Small intestine (tissue), 7 donors: ENCODE measurements at regions not wholly inside any gene's neighbourhood (a gene's known extent, or its start where the extent isn't known, plus 50 kb on each side); places are given as distances from the start of the nearest gene placed in this dataset.

Experiments used
- DNase-seq, 2 donors: peaks; one replicate each; pipeline versions ENCODE4 v3.0.0 to v3.0.0-alpha.2; 2013
- FAIRE-seq: peaks from 2 replicates; lab custom pipeline; 2012; peaks lifted over from hg19 to GRCh38; lab: Jason Lieb, UNC
- H3K27ac ChIP-seq, 3 donors: one replicate each; pipeline ENCODE4 v1.5.1; 2013; ENCODE audit warnings: low read length in 2 of 3, mild to moderate bottlenecking in 2 of 3, control low read depth in 1 of 3, inconsistent platforms in 1 of 3, low read depth in 1 of 3, moderate library complexity in 1 of 3
- H3K27me3 ChIP-seq, 3 donors: one replicate each; pipeline ENCODE4 v1.6.1; 2013; ENCODE audit warnings: low read length in 3 of 3, inconsistent platforms in 1 of 3; ENCODE audit not compliant: control insufficient read depth in 3 of 3, insufficient read depth in 3 of 3
- H3K36me3 ChIP-seq, 3 donors: one replicate each; pipeline ENCODE4 v1.6.1; 2013; ENCODE audit warnings: low read length in 3 of 3, inconsistent platforms in 1 of 3, low read depth in 1 of 3, mild to moderate bottlenecking in 1 of 3, moderate library complexity in 1 of 3; ENCODE audit not compliant: control insufficient read depth in 3 of 3, insufficient read depth in 2 of 3
- H3K4me1 ChIP-seq, 3 donors: one replicate each; pipeline ENCODE4 v1.6.1; 2013; ENCODE audit warnings: low read length in 2 of 3, inconsistent platforms in 1 of 3, low read depth in 1 of 3, mild to moderate bottlenecking in 1 of 3, moderate library complexity in 1 of 3; ENCODE audit not compliant: control insufficient read depth in 3 of 3, insufficient read depth in 2 of 3
- H3K4me3 ChIP-seq, 3 donors: one replicate each; pipeline ENCODE4 v1.5.1; 2013; ENCODE audit warnings: low read length in 3 of 3, control low read depth in 1 of 3, inconsistent platforms in 1 of 3, low read depth in 1 of 3, mild to moderate bottlenecking in 1 of 3, moderate library complexity in 1 of 3
- H3K9me3 ChIP-seq, 2 donors: one replicate each; pipeline ENCODE4 v1.6.1; 2013; ENCODE audit warnings: low read depth in 1 of 2, low read length in 1 of 2; ENCODE audit not compliant: control insufficient read depth in 2 of 2, insufficient read depth in 1 of 2
- WGBS, 3 donors: extraction: QIAGEN DNeasy Blood & Tissue Kit; methylation state at CpG; one replicate each; pipeline ENCODE4 v1.1.7; 2013; 5-methylcytosine and 5-hydroxymethylcytosine counted together
- donor health status: healthy with polysubstance abuse.
- donor health status: control.
- donor health status: control.
- donor health status: Bipolar disorder and iron deficiency.
- donor health status: healthy.

- Histone ChIP-seq H3K27ac (no peak overlapping the region), H3K36me3 (no peaks in the 10 kb centered on the region), H3K4me3 (no peak overlapping the region), H3K9me3 (no peaks in the 10 kb centered on the region), H3K27me3 (no peaks in the 10 kb centered on the region), H3K4me1 (no peaks in the 10 kb centered on the region)
- FAIRE-seq: no peak
- DNase-seq: no peak
- WGBS, 3 donors: 64 to 77% (median 64%) methylated on average over 3 of the region's 3 CpGs
These were observed 258.8 kb downstream of the PLPP3 start for GRCh38 chr1:56320464-56321149.

- Histone ChIP-seq H3K9me3 (peaks cover 0 to 2% of the 10 kb centered on the region in 2 donors), H3K27me3 (no peaks in the 10 kb centered on the region), H3K27ac (no peak overlapping the region), H3K4me1 (no peaks in the 10 kb centered on the region), H3K36me3 (no peaks in the 10 kb centered on the region), H3K4me3 (no peak overlapping the region)
- DNase-seq (no peak), FAIRE-seq (no peak)
- 92 to 95% (median 94%) methylated on average over 8 of the region's 8 CpGs for WGBS, 3 donors
These were observed 261.6 kb downstream of the PLPP3 start for GRCh38 chr1:56317722-56318121.

GRCh38 chr1:56315293-56315942 is 263.9 kb downstream of the PLPP3 start:
- H3K27me3 ChIP-seq: no peaks in the 10 kb centered on the region
- H3K27ac ChIP-seq: no peak overlapping the region
- H3K9me3 ChIP-seq: peaks cover 0 to 2% of the 10 kb centered on the region in 2 donors
- H3K4me3 ChIP-seq: no peak overlapping the region
- 82 to 94% (median 91%) methylated on average over 3 of the region's 3 CpGs for WGBS, 3 donors
- DNase-seq (no peak), FAIRE-seq (no peak)
- no peaks in the 10 kb centered on the region for H3K36me3 ChIP-seq
- no peaks in the 10 kb centered on the region for H3K4me1 ChIP-seq

- 95 to 97% (median 96%) methylated on average over 2 of the region's 2 CpGs for whole genome bisulfite sequencing, 3 donors
- no peak for FAIRE-seq
- Histone ChIP-seq H3K27ac (no peak overlapping the region), H3K4me1 (no peaks in the 10 kb centered on the region), H3K9me3 (peaks cover 0 to 2% of the 10 kb centered on the region in 2 donors), H3K4me3 (no peak overlapping the region), H3K36me3 (no peaks in the 10 kb centered on the region), H3K27me3 (no peaks in the 10 kb centered on the region)
- no peak for DNase-seq
These were observed 265.8 kb downstream of the PLPP3 start for GRCh38 chr1:56313560-56313959.

GRCh38 chr1:56311766-56312165 is 267.6 kb downstream of the PLPP3 start:
- Histone ChIP-seq H3K36me3 (no peaks in the 10 kb centered on the region), H3K27ac (no peak overlapping the region), H3K4me3 (no peak overlapping the region), H3K9me3 (peaks cover 0 to 5% of the 10 kb centered on the region in 2 donors), H3K4me1 (no peaks in the 10 kb centered on the region), H3K27me3 (no peaks in the 10 kb centered on the region)
- FAIRE-seq (no peak), DNase-seq (no peak)
- 72 to 92% (median 72%) methylated on average over 2 of the region's 2 CpGs for WGBS, 3 donors

- no peak overlapping the region for H3K4me3 ChIP-seq
- 76 to 78% (median 77%) methylated on average over 3 of the region's 3 CpGs for WGBS, 3 donors
- no peak overlapping the region for H3K27ac ChIP-seq
- DNase-seq (no peak), FAIRE-seq (no peak)
- H3K9me3 ChIP-seq: peaks cover 0 to 5% of the 10 kb centered on the region in 2 donors
- H3K27me3 ChIP-seq: no peaks in the 10 kb centered on the region
- no peaks in the 10 kb centered on the region for H3K36me3 ChIP-seq
- H3K4me1 ChIP-seq: no peaks in the 10 kb centered on the region
These were observed 268.4 kb downstream of the PLPP3 start for GRCh38 chr1:56310945-56311344.

GRCh38 chr1:56309065-56309464 is 270.3 kb downstream of the PLPP3 start:
- Histone ChIP-seq H3K27ac (no peak overlapping the region), H3K9me3 (peaks cover 0 to 3% of the 10 kb centered on the region in 2 donors), H3K4me1 (peaks cover 0 to under 1% (median 0%) of the 10 kb centered on the region in 3 donors), H3K4me3 (no peak overlapping the region), H3K36me3 (no peaks in the 10 kb centered on the region), H3K27me3 (no peaks in the 10 kb centered on the region)
- FAIRE-seq (no peak), DNase-seq (no peak)
- 52 to 68% (median 57%) methylated on average over 1 of the region's 1 CpG for WGBS, 3 donors

- Histone ChIP-seq H3K4me3 (no peak overlapping the region), H3K27ac (no peak overlapping the region), H3K27me3 (no peaks in the 10 kb centered on the region), H3K36me3 (no peaks in the 10 kb centered on the region), H3K9me3 (peaks cover 0 to 3% of the 10 kb centered on the region in 2 donors), H3K4me1 (peaks cover 0 to 14% (median 0%) of the 10 kb centered on the region in 3 donors)
- WGBS, 3 donors: 75 to 88% (median 82%) methylated on average over 4 of the region's 4 CpGs
- no peak for DNase-seq
- no peak for FAIRE-seq
These were observed 274.4 kb downstream of the PLPP3 start for GRCh38 chr1:56304975-56305374.
